K562 (cell line): ENCODE measurements at regions not wholly inside any gene's neighbourhood (a gene's known extent, or its start where the extent isn't known, plus 50 kb on each side); places are given as distances from the start of the nearest gene placed in this dataset.

Experiments
- ATF7 ChIP-seq: fragments of 450-650 bp; IDR thresholded peaks from 2 replicates; pipeline ENCODE4 v1.7.1; 2014; ENCODE audit warnings: mild to moderate bottlenecking, moderate library complexity
- FOXK2 ChIP-seq, 2 experiments: fragments of 450-650 bp; IDR thresholded peaks in 1 of 2; conservative IDR thresholded peaks in 1 of 2; 2 replicates each; pipeline ENCODE4 v1.6.1; 2016; ENCODE audit warnings: low read depth in 2 of 2, mild to moderate bottlenecking in 1 of 2
- OTX1 ChIP-seq: fragments of 450-650 bp; formaldehyde crosslinking; IDR thresholded peaks from 2 replicates; pipeline ENCODE4 v1.4.0; 2022; ENCODE audit warnings: mild to moderate bottlenecking
- PHB2 ChIP-seq: fragments of 450-650 bp; IDR thresholded peaks from 2 replicates; pipeline ENCODE4 v1.6.1; 2017; ENCODE audit warnings: low read depth
- POLR2H ChIP-seq: IDR thresholded peaks from 2 replicates; pipeline ENCODE4 v1.6.1; 2016; ENCODE audit warnings: missing genetic modification characterization, low read depth, mild to moderate bottlenecking, control low read depth, missing compliant biosample characterization, moderate library complexity
- PRDM10 ChIP-seq: fragments of 450-650 bp; IDR thresholded peaks from 2 replicates; pipeline ENCODE4 v1.6.1; 2018; ENCODE audit not compliant: partially characterized antibody
- RBM15 ChIP-seq: fragments of 200-400 bp; formaldehyde crosslinking; IDR thresholded peaks from 2 replicates; pipeline ENCODE4 v1.6.1; 2018; ENCODE audit warnings: mild to moderate bottlenecking, low read length, moderate library complexity; ENCODE audit not compliant: insufficient read depth
- ZBTB40 ChIP-seq, 2 experiments: fragments of 450-650 bp in 1 of 2; sonication (generic) in 1 of 2; formaldehyde crosslinking in 1 of 2; IDR thresholded peaks; 2 replicates each; pipeline versions ENCODE4 v1.7.1 to v1.9.0; 2016 to 2022; ENCODE audit warnings: inconsistent platforms in 1 of 2, mild to moderate bottlenecking in 1 of 2, missing genetic modification reagents in 1 of 2
- ZBTB5 ChIP-seq: fragments of 450-650 bp; IDR thresholded peaks from 2 replicates; pipeline ENCODE4 v1.6.1; 2017; ENCODE audit warnings: antibody characterized with exemption
- ZNF175 ChIP-seq: fragments of 200-800 bp; sonication (Bioruptor generic); IDR thresholded peaks from 2 replicates; pipeline ENCODE4 v1.6.1; 2016; ENCODE audit warnings: low read depth, mild to moderate bottlenecking, missing genetic modification characterization, missing compliant biosample characterization

GRCh38 chr6:26235302-26235670 lies 129.7 kb upstream of the BTN3A2 start (continued):
- TF ChIP-seq PRDM10 = peak; percentile 93
- TF ChIP-seq ZBTB5 = no peak
- no peak for TF ChIP-seq RBM15
- TF ChIP-seq POLR2H (tag) = peak; percentile 3; the same call in 1 of the 2 replicates
- TF ChIP-seq ZBTB40 (IDR thresholded peaks at IDR 0.05) = peak; percentile 9; the same call in 1 of the 2 replicates
- TF ChIP-seq ZBTB40 (CRISPR knock-in tag; IDR thresholded peaks at IDR 0.05) = no peak
- TF ChIP-seq ATF7 = 0 out of 2 replicates have a peak, but pooled peaks have one; percentile 6
- 0 out of 2 replicates have a peak, but pooled peaks have one; percentile 25 for TF ChIP-seq ZNF175 (CRISPR knock-in tag)
- 0 out of 4 replicates have a peak, but pooled peaks of 1 of the 2 experiments have one; percentile 39 for TF ChIP-seq FOXK2 (conservative IDR thresholded peaks at IDR 0.05 in 1 of 2, IDR thresholded peaks at IDR 0.05 in 1 of 2; ENCODE audit: low read depth in 2 of 2)
- TF ChIP-seq PHB2 = no peak
- no peak for TF ChIP-seq OTX1 (CRISPR knock-in tag)
